LNCaP clone FGC (cell line): ENCODE measurements at regions not wholly inside any gene's neighbourhood (a gene's known extent, or its start where the extent isn't known, plus 50 kb on each side); places are given as distances from the start of the nearest gene placed in this dataset.
A peak's percentile ranks its signal among the peaks of the same experiment; 100 is the strongest.

Experiments used
- DNase-seq: peaks from one replicate; pipeline ENCODE4 v3.0.0-alpha.2; 2011; ENCODE audit warnings: low read depth
- H3K4me3 ChIP-seq: 2 replicates; pipeline ENCODE4 v1.5.1; 2011; ENCODE audit warnings: mild to moderate bottlenecking, low read depth, low read length, control low read depth
- CTCF ChIP-seq: IDR thresholded peaks from 2 replicates; pipeline ENCODE4 v1.5.1; 2012; ENCODE audit warnings: mild to moderate bottlenecking; ENCODE audit not compliant: control insufficient read depth, insufficient read depth; ENCODE audit errors: extremely low read depth

- no peak for DNase-seq
- no peak for TF ChIP-seq CTCF
- H3K4me3 ChIP-seq: no peak overlapping the region
These were observed 310.4 kb upstream of the NR2F2 start for GRCh38 chr15:96020133-96020532.

GRCh38 chr15:96020797-96021196, 309.7 kb upstream of the NR2F2 start:
- no peak for DNase-seq
- H3K4me3 ChIP-seq: no peak overlapping the region
- TF ChIP-seq CTCF: no peak

GRCh38 chr15:96023081-96023480, 307.4 kb upstream of the NR2F2 start:
- TF ChIP-seq CTCF: no peak
- DNase-seq: no peak
- no peak overlapping the region for H3K4me3 ChIP-seq

- no peak for TF ChIP-seq CTCF
- no peak for DNase-seq
- no peak overlapping the region for H3K4me3 ChIP-seq
These were observed 303.0 kb upstream of the NR2F2 start for GRCh38 chr15:96027501-96027900.

- TF ChIP-seq CTCF: no peak
- DNase-seq: no peak
- H3K4me3 ChIP-seq: no peak overlapping the region
These were observed 301.9 kb upstream of the NR2F2 start for GRCh38 chr15:96028620-96029019.

GRCh38 chr15:96029172-96029571, 301.3 kb upstream of the NR2F2 start:
- DNase-seq: peak; percentile 58
- no peak overlapping the region for H3K4me3 ChIP-seq
- no peak for TF ChIP-seq CTCF

GRCh38 chr15:96031426-96032110, 298.9 kb upstream of the NR2F2 start:
- H3K4me3 ChIP-seq: no peak overlapping the region
- no peak for DNase-seq
- no peak for TF ChIP-seq CTCF
